GM12878 (cell line): ENCODE measurements at regions not wholly inside any gene's neighbourhood (a gene's known extent, or its start where the extent isn't known, plus 50 kb on each side); places are given as distances from the start of the nearest gene placed in this dataset.

Experiments used
- ATAC-seq: fragments of 200-7000 bp; cut with Tn5 transposase; 3 replicates; pipeline ENCODE4 v1.9.1; 2020; ENCODE audit warnings: mild to moderate bottlenecking, moderate library complexity
- BruUV-seq: library from RNA; stranded (reverse); fragments of 400-500 nt; replicated peaks from 2 replicates; lab custom pipeline; 2021; lab: Mats Ljungman, UMichigan
- CTCF ChIA-PET: fragments of 300-600 bp; sonication (Branson Sonifier 250); formaldehyde crosslinking; extraction: SDS; loops from one replicate; lab custom pipeline; 2021; ENCODE audit warnings: inconsistent platforms; lab: Yijun Ruan, JAX
- POLR2A ChIA-PET: fragments of 350-600 bp; formaldehyde crosslinking; extraction: SDS; loops from one replicate; lab custom pipeline; 2021; ENCODE audit warnings: inconsistent platforms; lab: Charles Lee
- RAD21 ChIA-PET: fragments of 300-600 bp; sonication (Branson Sonifier 250); formaldehyde crosslinking; loops from one replicate; lab custom pipeline; 2023; ENCODE audit warnings: antibody characterized with exemption; ENCODE audit not compliant: unreplicated experiment; lab: Charles Lee
- SMC1A ChIA-PET: fragments of 300-600 bp; sonication (Branson Sonifier 250); formaldehyde crosslinking; loops from one replicate; lab custom pipeline; 2023; ENCODE audit not compliant: unreplicated experiment, uncharacterized antibody; lab: Charles Lee
- DNase-seq: peaks from one replicate; pipeline ENCODE4 v3.0.0-alpha.2; 2011; ENCODE audit warnings: low read depth, low spot score
- FAIRE-seq: peaks from 3 replicates; lab custom pipeline; 2011; peaks lifted over from hg19 to GRCh38; lab: Jason Lieb, UNC
- H2AFZ ChIP-seq: 2 replicates; pipeline ENCODE4 v1.6.0; 2011; ENCODE audit warnings: low read depth, low read length, control low read depth; ENCODE audit not compliant: control insufficient read depth
- H3K27ac ChIP-seq: 2 replicates; pipeline ENCODE4 v1.5.1; 2011; ENCODE audit warnings: control low read depth; ENCODE audit not compliant: control insufficient read depth, insufficient read depth
- H3K27me3 ChIP-seq, 2 experiments: replicated peaks in 1 of 2; 2 replicates each; pipeline versions ENCODE4 v1.6.0 to v1.6.1; 2011; ENCODE audit warnings: low read length in 1 of 2; ENCODE audit not compliant: control insufficient read depth in 2 of 2, insufficient read depth in 2 of 2
- H3K36me3 ChIP-seq, 2 experiments: 2 replicates each; pipeline ENCODE4 v1.5.1; 2011; ENCODE audit warnings: low read length in 1 of 2; ENCODE audit not compliant: control insufficient read depth in 2 of 2, insufficient read depth in 2 of 2
- H3K4me1 ChIP-seq: 2 replicates; pipeline ENCODE4 v1.6.1; 2011; ENCODE audit warnings: mild to moderate bottlenecking, low read length, moderate library complexity, mixed read lengths; ENCODE audit not compliant: control insufficient read depth, insufficient read depth
- H3K4me2 ChIP-seq: 2 replicates; pipeline ENCODE4 v1.6.0; 2011; ENCODE audit warnings: control low read depth; ENCODE audit not compliant: control insufficient read depth, insufficient read depth
- H3K4me3 ChIP-seq: fragments of 200-600 bp; sonication (generic); 2 replicates; pipeline ENCODE4 v1.5.1; 2016
- H3K79me2 ChIP-seq: 2 replicates; pipeline ENCODE4 v1.6.0; 2011; ENCODE audit warnings: low read length; ENCODE audit not compliant: control insufficient read depth, insufficient read depth
- H3K9ac ChIP-seq: 2 replicates; pipeline ENCODE4 v1.8.0; 2011; ENCODE audit warnings: low read length, control low read depth, mixed read lengths; ENCODE audit not compliant: control insufficient read depth, insufficient read depth
- H3K9me3 ChIP-seq: replicated peaks from 3 replicates; pipeline ENCODE4 v1.5.1; 2011; ENCODE audit warnings: mild to moderate bottlenecking, low read length; ENCODE audit not compliant: control insufficient read depth, insufficient read depth
- H4K20me1 ChIP-seq: 2 replicates; pipeline ENCODE4 v1.6.0; 2011; ENCODE audit not compliant: control insufficient read depth, insufficient read depth
- BHLHE40 ChIP-seq, 2 experiments: fragments of 450-650 bp in 1 of 2; IDR thresholded peaks; 2 replicates each; pipeline ENCODE4 v1.6.1; 2011 to 2017; ENCODE audit warnings: low read depth in 2 of 2, borderline replicate concordance in 1 of 2, improper control_type of control experiment in 1 of 2, low read length in 1 of 2, mild to moderate bottlenecking in 1 of 2
- BMI1 ChIP-seq: fragments of 450-650 bp; IDR thresholded peaks from 2 replicates; pipeline ENCODE4 v1.6.1; 2016; ENCODE audit warnings: mild to moderate bottlenecking, moderate library complexity, borderline replicate concordance
- CBX3 ChIP-seq: fragments of 200-600 bp; sonication (generic); IDR thresholded peaks from 2 replicates; pipeline ENCODE4 v1.6.1; 2016; ENCODE audit warnings: low read depth, borderline replicate concordance
- EGR1 ChIP-seq, 2 experiments: IDR thresholded peaks; 1 replicate in 1 of 2; 2 replicates in 1 of 2; pipeline ENCODE4 v1.6.1; 2011 to 2012; ENCODE audit warnings: low read depth in 2 of 2, low read length in 2 of 2, borderline replicate concordance in 1 of 2, mild to moderate bottlenecking in 1 of 2, moderate library complexity in 1 of 2
- HDGF ChIP-seq: fragments of 450-650 bp; IDR thresholded peaks from 2 replicates; pipeline ENCODE4 v1.6.1; 2016; ENCODE audit warnings: antibody characterized with exemption
- MEF2B ChIP-seq: fragments of 450-650 bp; IDR thresholded peaks from 2 replicates; pipeline ENCODE4 v1.6.1; 2018; ENCODE audit warnings: mild to moderate bottlenecking, moderate library complexity; ENCODE audit not compliant: partially characterized antibody, poor library complexity, severe bottlenecking
- MTA3 ChIP-seq: IDR thresholded peaks from 2 replicates; pipeline ENCODE4 v1.6.1; 2012; ENCODE audit warnings: low read length, inconsistent platforms, borderline replicate concordance
- MYB ChIP-seq: fragments of 150-350 bp; IDR thresholded peaks from 2 replicates; pipeline ENCODE4 v1.6.1; 2014; ENCODE audit warnings: mild to moderate bottlenecking, low read depth, low read length, borderline replicate concordance
- MYC ChIP-seq: IDR thresholded peaks from 2 replicates; pipeline ENCODE4 v1.6.1; 2011; ENCODE audit warnings: mild to moderate bottlenecking, low read length, moderate library complexity, inconsistent platforms; ENCODE audit not compliant: insufficient read depth, insufficient replicate concordance, insufficient read length, severe bottlenecking
- NFXL1 ChIP-seq: fragments of 450-650 bp; IDR thresholded peaks from 2 replicates; pipeline ENCODE4 v1.6.1; 2017; ENCODE audit warnings: antibody characterized with exemption, mild to moderate bottlenecking, borderline replicate concordance
- NFYB ChIP-seq: IDR thresholded peaks from 2 replicates; pipeline ENCODE4 v1.6.1; 2011; ENCODE audit warnings: low read depth, mild to moderate bottlenecking, low read length, improper control_type of control experiment, moderate library complexity; ENCODE audit not compliant: insufficient read depth
- POLR2A ChIP-seq: IDR thresholded peaks from 2 replicates; pipeline ENCODE4 v1.6.1; 2011; ENCODE audit warnings: low read depth, mild to moderate bottlenecking, low read length
- RAD51 ChIP-seq: fragments of 450-650 bp; IDR thresholded peaks from 2 replicates; pipeline ENCODE4 v1.6.1; 2016; ENCODE audit warnings: moderate library complexity, mild to moderate bottlenecking, inconsistent platforms
- SMC3 ChIP-seq: IDR thresholded peaks from 2 replicates; pipeline ENCODE4 v1.6.1; 2011; ENCODE audit warnings: low read length, improper control_type of control experiment, borderline replicate concordance
- SUZ12 ChIP-seq: fragments of 200-600 bp; sonication (generic); IDR thresholded peaks from one replicate; pipeline ENCODE4 v1.6.1; 2018; ENCODE audit warnings: antibody characterized with exemption, mild to moderate bottlenecking; ENCODE audit not compliant: unreplicated experiment
- TARDBP ChIP-seq: IDR thresholded peaks from 2 replicates; pipeline ENCODE4 v1.6.1; 2016; ENCODE audit warnings: borderline replicate concordance
- ZBTB40 ChIP-seq: fragments of 450-650 bp; IDR thresholded peaks from 2 replicates; pipeline ENCODE4 v1.6.1; 2016; ENCODE audit warnings: mild to moderate bottlenecking, moderate library complexity, borderline replicate concordance
- ZNF622 ChIP-seq: fragments of 450-650 bp; IDR thresholded peaks from 2 replicates; pipeline ENCODE4 v1.6.1; 2017; ENCODE audit warnings: mild to moderate bottlenecking, inconsistent platforms
- WGBS: methylation state at CpG from one replicate; pipeline ENCODE4 v1.1.6; 2016; ENCODE audit warnings: low lambda C conversion rate; ENCODE audit not compliant: insufficient replicate concordance, insufficient coverage; ENCODE audit errors: missing lambda C conversion rate; 5-methylcytosine and 5-hydroxymethylcytosine counted together
- in situ Hi-C: fragments of 300-500 bp; cut with MboI; formaldehyde crosslinking; loops from 9 replicates; pipeline ENCODE4 v1.14.3; 2018; ENCODE audit warnings: mixed read lengths
- intact Hi-C: fragments of 100-400 bp; cut with micrococcal nuclease; formaldehyde crosslinking; loops from one replicate; pipeline ENCODE4 v1.14.2; 2022; ENCODE audit not compliant: unreplicated experiment
- TF ChIP-seq, protein P1 (sequence below): IDR thresholded peaks from 2 replicates; pipeline ENCODE4 v1.6.1; 2011; ENCODE audit warnings: low read depth, low read length, improper control_type of control experiment, borderline replicate concordance
- TF ChIP-seq, protein P2 (sequence below): fragments of 450-650 bp; IDR thresholded peaks from 2 replicates; pipeline ENCODE4 v1.6.1; 2016; ENCODE audit warnings: mild to moderate bottlenecking

DNA sequence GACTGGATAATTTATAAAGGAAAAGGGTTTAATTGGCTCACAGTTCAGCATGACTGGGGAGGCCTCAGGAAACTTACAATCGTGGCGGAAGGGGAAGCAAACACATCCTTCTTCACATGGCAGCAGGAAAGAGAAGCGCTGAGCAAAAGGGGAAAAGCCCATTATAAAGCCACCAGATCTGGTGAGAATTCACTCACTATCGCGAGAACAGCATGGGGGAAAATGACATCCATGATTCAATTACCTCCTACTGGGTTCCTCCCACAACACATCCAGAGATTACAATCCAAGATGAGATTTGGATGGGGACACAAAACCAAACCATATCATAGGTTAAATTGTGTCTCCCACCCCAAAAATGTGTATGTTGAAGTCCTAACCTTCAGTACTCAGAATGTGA is 491.7 kb downstream of the SETD4 start (continued):
- TF ChIP-seq BMI1 (no peak), SMC3 (no peak), NFXL1 (no peak), MYC (no peak), CBX3 (no peak), ZNF622 (no peak), MTA3 (no peak)

DNA sequence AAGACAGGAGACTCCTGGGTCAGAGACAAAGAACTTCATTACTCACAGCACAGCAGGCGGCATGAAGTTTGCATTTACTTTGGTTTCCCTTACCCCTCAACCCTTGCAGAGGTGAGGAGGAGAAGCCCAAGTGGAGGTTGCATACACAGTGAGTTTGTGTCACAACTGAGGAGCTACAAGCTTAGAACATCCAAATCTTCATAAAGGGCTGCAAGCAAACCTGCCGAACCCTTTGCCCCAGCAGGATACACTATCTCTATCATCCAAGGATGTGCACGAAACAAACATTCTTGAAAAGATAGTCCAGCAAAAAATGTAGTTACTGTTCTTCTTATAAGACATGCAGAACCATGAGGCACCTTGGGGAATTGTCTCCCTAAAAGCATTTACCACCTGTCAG is 493.5 kb downstream of the SETD4 start:
- ChIA-PET CTCF (no interaction called here), SMC1A (interaction anchor here (1.2 kb wide), 1 partner anchor 9 kb away, joined by 3 read pairs; no protein-coding TSS in a partner anchor), RAD21 (no interaction called here), POLR2A (no interaction called here)
- Histone ChIP-seq H3K9me3 (no peaks in the 10 kb centered on the region), H3K4me1 (no peaks in the 10 kb centered on the region), H3K9ac (no peak overlapping the region), H3K79me2 (no peaks in the 10 kb centered on the region), H3K4me3 (no peak overlapping the region), H3K27me3 (peaks cover 2 to 4% of the 10 kb centered on the region in 2 experiments; a peak in 2 of 4 replicates), H3K36me3 (no peaks in the 10 kb centered on the region), H4K20me1 (no peaks in the 10 kb centered on the region), H3K4me2 (no peak overlapping the region), H3K27ac (no peak overlapping the region), H2AFZ (no peak overlapping the region)
- in situ Hi-C loops (no loop called here), intact Hi-C loops (no loop called here)
- 19% methylated on average over 3 of the region's 3 CpGs for WGBS
- no TSS peak for BruUV-seq
- DNase-seq: no peak
- ATAC-seq: no peak
- no peak for FAIRE-seq
- TF ChIP-seq MEF2B (no peak), HDGF (no peak), MYB (no peak), POLR2A (no peak), ZBTB40 (no peak), NFYB (no peak), RAD51 (no peak), TARDBP (no peak), SUZ12 (no peak), BHLHE40 (IDR thresholded peaks at IDR 0.05; ENCODE audit: borderline replicate concordance in 1 of 2, low read depth in 2 of 2, low read length in 1 of 2) (no peak), EGR1 (IDR thresholded peaks at IDR 0.05; ENCODE audit: borderline replicate concordance in 1 of 2, low read depth in 2 of 2, low read length in 2 of 2) (no peak)
- TF ChIP-seq, protein P1, sequence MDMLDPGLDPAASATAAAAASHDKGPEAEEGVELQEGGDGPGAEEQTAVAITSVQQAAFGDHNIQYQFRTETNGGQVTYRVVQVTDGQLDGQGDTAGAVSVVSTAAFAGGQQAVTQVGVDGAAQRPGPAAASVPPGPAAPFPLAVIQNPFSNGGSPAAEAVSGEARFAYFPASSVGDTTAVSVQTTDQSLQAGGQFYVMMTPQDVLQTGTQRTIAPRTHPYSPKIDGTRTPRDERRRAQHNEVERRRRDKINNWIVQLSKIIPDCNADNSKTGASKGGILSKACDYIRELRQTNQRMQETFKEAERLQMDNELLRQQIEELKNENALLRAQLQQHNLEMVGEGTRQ: no peak
- TF ChIP-seq, protein P2, sequence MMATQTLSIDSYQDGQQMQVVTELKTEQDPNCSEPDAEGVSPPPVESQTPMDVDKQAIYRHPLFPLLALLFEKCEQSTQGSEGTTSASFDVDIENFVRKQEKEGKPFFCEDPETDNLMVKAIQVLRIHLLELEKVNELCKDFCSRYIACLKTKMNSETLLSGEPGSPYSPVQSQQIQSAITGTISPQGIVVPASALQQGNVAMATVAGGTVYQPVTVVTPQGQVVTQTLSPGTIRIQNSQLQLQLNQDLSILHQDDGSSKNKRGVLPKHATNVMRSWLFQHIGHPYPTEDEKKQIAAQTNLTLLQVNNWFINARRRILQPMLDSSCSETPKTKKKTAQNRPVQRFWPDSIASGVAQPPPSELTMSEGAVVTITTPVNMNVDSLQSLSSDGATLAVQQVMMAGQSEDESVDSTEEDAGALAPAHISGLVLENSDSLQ: no peak
